ACC112 (cell line): ENCODE measurements at regions not wholly inside any gene's neighbourhood (a gene's known extent, or its start where the extent isn't known, plus 50 kb on each side); places are given as distances from the start of the nearest gene placed in this dataset.
"Not testable (repeated sequence)": the region's sequence is repeated elsewhere in the genome, so short reads cannot be mapped to it uniquely, and the experiment has no call there.

ENCODE experiments used
- H2AFZ ChIP-seq: fragments of 200-600 bp; sonication (generic); one replicate; pipeline ENCODE4 v1.6.0; 2017; ENCODE audit warnings: antibody characterized with exemption, low read length; ENCODE audit not compliant: unreplicated experiment
- H3K27ac ChIP-seq: fragments of 200-600 bp; sonication (generic); 2 replicates; pipeline ENCODE4 v1.5.1; 2014; ENCODE audit warnings: low read depth, mild to moderate bottlenecking, antibody characterized with exemption, low read length, moderate library complexity
- H3K27me3 ChIP-seq: fragments of 200-600 bp; sonication (generic); 2 replicates; pipeline ENCODE4 v1.6.1; 2014; ENCODE audit warnings: mild to moderate bottlenecking, antibody characterized with exemption, low read length, moderate library complexity, mixed read lengths; ENCODE audit not compliant: insufficient read depth
- H3K36me3 ChIP-seq: fragments of 200-600 bp; sonication (generic); 2 replicates; pipeline ENCODE4 v1.6.1; 2016; ENCODE audit warnings: mild to moderate bottlenecking, antibody characterized with exemption, low read length, moderate library complexity, mixed read lengths; ENCODE audit not compliant: insufficient read depth
- H3K4me1 ChIP-seq: fragments of 200-600 bp; sonication (generic); one replicate; pipeline ENCODE4 v1.6.1; 2016; ENCODE audit warnings: low read length, mixed read lengths; ENCODE audit not compliant: insufficient read depth, unreplicated experiment, control insufficient read depth
- H3K4me3 ChIP-seq: fragments of 200-600 bp; sonication (generic); 2 replicates; pipeline ENCODE4 v1.5.1; 2014; ENCODE audit warnings: mild to moderate bottlenecking, low read depth, low read length
- H3K79me2 ChIP-seq: fragments of 200-600 bp; sonication (generic); one replicate; pipeline ENCODE4 v1.6.0; 2016; ENCODE audit warnings: low read length; ENCODE audit not compliant: control insufficient read depth, unreplicated experiment, insufficient read depth

DNA sequence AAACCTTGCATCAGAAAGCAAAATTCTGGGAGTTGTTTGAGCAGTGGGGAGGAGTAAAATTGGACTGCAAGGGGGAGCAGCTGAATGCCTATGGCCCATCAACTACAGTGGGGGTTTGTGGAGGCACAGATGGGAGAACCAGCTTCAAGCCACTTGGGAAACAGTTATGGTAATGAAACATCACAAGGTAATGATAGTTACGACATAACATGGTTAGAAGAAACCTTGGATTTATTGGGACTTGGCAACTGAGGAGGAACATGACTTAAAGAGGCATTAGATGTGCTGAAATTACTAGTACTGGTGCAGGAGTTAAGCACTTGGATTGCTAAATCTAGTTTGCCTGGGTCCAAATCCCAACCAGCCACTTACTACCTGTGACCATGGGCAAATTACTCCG is 868.4 kb downstream of the KCNMA1 start:
- H3K79me2 ChIP-seq, result no peaks in the 10 kb centered on the region

DNA sequence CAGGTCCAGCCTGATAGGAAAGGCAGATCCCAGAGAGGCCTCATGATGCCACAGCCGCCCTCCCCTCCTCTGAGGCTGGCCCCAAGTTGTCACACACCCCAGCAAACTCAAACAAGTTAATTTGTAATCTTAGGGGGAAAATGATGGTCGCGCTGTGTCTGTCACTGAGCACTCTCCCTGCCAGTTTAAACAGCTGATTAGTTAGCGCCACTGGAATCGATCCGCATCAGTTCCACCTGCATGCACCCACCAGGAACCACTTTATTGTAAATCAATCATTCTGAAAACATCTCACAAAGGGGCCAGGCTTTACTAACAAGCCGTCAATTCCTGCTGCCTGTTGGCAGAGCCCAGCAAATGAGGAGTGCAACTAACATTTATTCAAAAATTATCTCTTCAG is 870.9 kb downstream of the KCNMA1 start:
- H3K27me3 ChIP-seq, result no peaks in the 10 kb centered on the region; the same call in 1 of the 2 replicates
- no peaks in the 10 kb centered on the region for H3K79me2 ChIP-seq
- no peaks in the 10 kb centered on the region for H3K36me3 ChIP-seq
- H3K4me1 ChIP-seq, result no peaks in the 10 kb centered on the region
- no peak overlapping the region for H3K4me3 ChIP-seq
- no peak overlapping the region for H3K27ac ChIP-seq
- H2AFZ ChIP-seq, result no peak overlapping the region

More for the DNA sequence above, 868.4 kb downstream of the KCNMA1 start:
- Histone ChIP-seq H3K4me1 (no peaks in the 10 kb centered on the region), H3K36me3 (no peaks in the 10 kb centered on the region), H3K27me3 (no peaks in the 10 kb centered on the region), H2AFZ (no peak overlapping the region), H3K27ac (no peak overlapping the region), H3K4me3 (no peak overlapping the region)

DNA sequence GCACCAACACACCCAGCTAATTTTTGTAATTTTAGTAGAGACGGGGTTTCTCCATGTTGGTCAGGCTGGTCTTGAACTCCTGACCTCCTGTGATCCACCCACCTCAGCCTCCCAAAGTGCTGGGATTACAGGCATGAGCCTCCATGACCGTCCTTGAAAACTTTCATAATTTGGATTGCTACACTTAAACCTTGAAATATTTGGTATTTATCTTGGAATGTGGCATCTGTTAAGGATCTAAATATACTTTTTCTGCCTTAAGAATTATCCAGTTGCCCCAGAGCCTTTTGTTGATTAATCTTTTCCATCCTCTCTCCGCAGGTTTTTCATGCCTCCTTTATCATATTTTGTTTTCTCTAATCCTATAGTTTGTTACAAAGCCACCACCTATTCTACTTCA is 872.7 kb downstream of the KCNMA1 start:
- not testable (repeated sequence) for H3K79me2 ChIP-seq, H2AFZ ChIP-seq, H3K27me3 ChIP-seq, H3K27ac ChIP-seq, H3K4me3 ChIP-seq, H3K4me1 ChIP-seq, H3K36me3 ChIP-seq

DNA sequence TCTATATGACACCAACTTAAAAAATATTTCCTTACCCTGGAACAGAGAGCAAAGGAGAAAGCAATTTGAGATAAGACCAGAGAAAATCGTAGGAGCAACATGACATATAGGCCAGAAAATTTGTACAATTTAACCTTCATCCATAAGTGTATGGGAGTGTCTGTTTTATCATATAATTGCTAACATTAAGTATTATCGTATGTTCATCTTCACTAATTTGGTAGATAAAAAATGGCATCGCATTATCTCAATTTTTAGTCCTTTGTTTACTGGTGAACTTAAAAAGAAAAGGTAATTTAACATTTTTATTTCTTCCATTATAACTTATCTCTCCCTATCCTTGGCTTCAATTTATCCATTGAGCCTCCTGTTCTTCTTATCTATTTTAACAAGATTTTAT is 873.4 kb downstream of the KCNMA1 start:
- Histone ChIP-seq H3K27me3 (no peaks in the 10 kb centered on the region; the same call in 1 of the 2 replicates), H3K79me2 (no peaks in the 10 kb centered on the region)

DNA sequence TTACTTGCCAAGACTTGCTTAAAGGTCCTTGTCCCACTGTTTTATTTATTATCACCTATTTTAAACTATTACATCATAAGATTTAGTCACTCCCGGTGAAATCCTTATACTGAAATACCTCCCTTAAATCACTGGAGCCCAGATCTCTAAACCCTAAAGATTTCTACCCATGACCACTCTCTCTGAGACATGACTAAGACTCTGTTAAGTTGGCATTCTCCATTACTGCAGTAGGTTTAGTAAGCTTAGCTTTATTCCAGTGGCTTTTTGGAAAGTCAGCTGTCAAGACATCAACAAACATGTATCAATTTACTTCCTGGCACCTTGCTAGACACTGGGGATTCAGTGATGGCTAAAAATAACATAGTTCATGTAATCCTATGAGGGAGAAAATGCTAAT is 874.2 kb downstream of the KCNMA1 start:
- H3K27me3 ChIP-seq, result no peaks in the 10 kb centered on the region; the same call in 1 of the 2 replicates
- H2AFZ ChIP-seq, result no peak overlapping the region
- H3K36me3 ChIP-seq, result no peaks in the 10 kb centered on the region
- no peaks in the 10 kb centered on the region for H3K79me2 ChIP-seq
- H3K27ac ChIP-seq, result no peak overlapping the region
- H3K4me1 ChIP-seq, result no peaks in the 10 kb centered on the region
- no peak overlapping the region for H3K4me3 ChIP-seq

More for the DNA sequence above, 873.4 kb downstream of the KCNMA1 start:
- no peak overlapping the region for H3K4me3 ChIP-seq
- no peaks in the 10 kb centered on the region for H3K36me3 ChIP-seq
- no peak overlapping the region for H2AFZ ChIP-seq
- no peak overlapping the region for H3K27ac ChIP-seq
- no peaks in the 10 kb centered on the region for H3K4me1 ChIP-seq

DNA sequence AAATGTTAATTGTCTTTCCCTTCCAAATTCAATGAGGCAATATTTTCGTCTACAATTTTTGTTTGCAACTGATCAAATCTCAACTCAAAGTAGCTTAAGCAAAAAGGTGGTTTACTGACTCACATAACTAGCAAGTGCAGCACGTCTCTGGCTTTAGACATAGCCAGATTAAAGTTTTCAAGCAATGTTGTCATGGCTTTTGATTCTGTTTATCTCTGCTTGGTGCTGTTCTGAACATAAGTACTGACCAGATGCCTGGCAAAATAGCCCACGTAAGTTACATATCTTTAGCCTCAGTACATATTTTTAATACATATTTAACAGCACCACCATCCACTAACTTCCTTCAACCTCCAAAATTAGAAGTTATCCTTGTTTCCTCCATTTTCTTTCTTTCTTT is 877.9 kb downstream of the KCNMA1 start:
- Histone ChIP-seq H3K4me1 (no peaks in the 10 kb centered on the region), H3K4me3 (no peak overlapping the region), H3K27me3 (no peaks in the 10 kb centered on the region; the same call in 1 of the 2 replicates), H3K36me3 (no peaks in the 10 kb centered on the region), H3K27ac (no peak overlapping the region), H2AFZ (no peak overlapping the region), H3K79me2 (no peaks in the 10 kb centered on the region)

DNA sequence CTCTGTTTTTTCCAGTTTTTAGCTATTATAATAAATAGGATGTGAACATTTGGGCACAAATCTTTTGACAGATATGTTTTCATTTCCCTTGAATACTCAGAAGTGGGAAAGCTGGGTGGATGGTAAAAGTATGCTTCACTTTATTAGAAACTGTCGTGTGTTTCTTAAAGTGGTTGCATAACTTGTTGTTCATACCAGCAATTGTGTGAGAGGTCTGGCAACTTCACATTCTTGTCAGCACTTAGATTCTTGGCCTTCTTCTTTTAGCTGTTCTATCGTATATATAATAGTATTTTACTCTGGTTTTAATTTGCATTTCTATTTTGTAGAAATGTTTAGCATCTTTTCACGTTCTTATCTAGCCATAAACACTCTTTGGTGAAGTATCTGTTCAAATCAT is 894.4 kb downstream of the KCNMA1 start:
- H3K27ac ChIP-seq, result no peak overlapping the region
- H3K27me3 ChIP-seq, result no peaks in the 10 kb centered on the region
- no peaks in the 10 kb centered on the region for H3K79me2 ChIP-seq
- H3K4me1 ChIP-seq, result no peaks in the 10 kb centered on the region
- H2AFZ ChIP-seq, result no peak overlapping the region
- H3K36me3 ChIP-seq, result no peaks in the 10 kb centered on the region
- H3K4me3 ChIP-seq, result no peak overlapping the region

DNA sequence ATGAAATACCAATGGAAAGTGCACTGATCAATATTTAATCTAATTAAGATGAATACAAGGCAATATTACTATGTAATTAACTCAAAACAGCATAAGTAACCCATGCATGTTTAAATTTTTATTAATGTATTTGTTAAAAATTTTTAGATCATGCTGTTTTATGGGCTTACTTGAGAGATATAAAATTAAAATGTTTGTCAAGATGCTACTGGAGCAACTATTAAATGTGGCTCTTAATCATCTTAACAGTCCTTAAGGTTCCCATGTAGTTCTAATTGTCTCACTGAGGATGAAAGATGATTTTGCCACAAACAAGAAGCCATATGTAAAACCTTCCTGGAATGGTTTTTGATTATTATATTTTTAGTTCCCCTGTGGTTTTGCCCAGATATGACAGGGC is 897.1 kb downstream of the KCNMA1 start:
- Histone ChIP-seq H2AFZ (no peak overlapping the region), H3K4me1 (no peaks in the 10 kb centered on the region)

DNA sequence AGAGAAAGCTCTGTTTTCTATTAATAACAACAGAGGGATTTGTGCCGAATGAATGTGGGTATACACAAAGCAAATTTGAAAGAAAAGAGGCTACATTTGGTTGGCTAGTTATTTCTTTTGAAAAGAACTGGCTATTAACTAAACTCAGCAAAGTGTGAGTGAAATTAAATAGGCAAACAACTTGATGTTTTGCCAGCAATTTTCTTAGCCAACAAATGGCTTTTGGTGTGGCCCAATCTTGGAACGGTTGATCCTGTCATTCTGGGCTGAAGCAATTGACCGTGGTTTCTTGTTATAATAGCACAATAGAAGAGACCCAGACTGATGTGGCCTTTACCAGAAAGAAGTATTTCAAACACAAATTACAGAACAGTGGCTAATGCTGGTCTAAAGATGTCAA is 898.6 kb downstream of the KCNMA1 start:
- no peak overlapping the region for H2AFZ ChIP-seq

More for the DNA sequence above, 897.1 kb downstream of the KCNMA1 start:
- Histone ChIP-seq H3K27ac (no peak overlapping the region), H3K79me2 (no peaks in the 10 kb centered on the region), H3K27me3 (no peaks in the 10 kb centered on the region), H3K36me3 (no peaks in the 10 kb centered on the region), H3K4me3 (no peak overlapping the region)

DNA sequence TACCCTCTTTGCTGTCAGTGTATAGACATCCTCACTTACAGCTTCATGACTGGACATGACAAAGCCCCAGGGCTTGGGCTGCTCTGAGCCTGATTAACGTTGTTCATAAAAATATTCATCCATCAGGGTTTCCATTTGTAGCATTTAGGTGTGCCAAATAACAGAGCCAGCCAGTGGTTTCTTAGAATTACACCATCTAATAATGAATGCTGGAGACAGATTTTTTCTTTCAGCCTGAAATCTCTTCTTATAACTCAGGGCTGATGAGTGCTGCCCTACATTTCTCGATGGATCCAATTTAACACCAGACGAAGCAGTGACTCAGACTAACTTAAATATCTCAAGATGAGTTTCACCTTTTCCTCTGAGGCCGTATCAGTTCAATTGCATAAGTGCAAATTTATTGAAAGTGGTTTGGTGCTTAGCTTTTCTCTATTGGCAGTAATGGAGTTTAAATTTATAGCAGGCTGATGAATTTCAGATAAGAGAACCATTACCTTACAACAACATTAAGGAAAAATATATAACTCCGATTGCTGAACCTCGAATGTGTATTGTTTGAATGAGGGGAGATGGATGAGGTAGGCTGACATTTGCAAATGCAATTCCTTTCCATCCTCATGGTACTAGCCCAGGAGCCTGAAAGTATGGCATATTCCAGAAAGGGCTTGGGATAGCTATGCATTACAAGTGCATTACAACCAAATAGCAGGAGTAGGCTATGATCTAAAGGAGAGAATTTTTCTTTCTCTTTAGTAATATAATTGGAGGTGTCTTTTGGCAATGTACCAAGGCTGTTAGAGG is 900.6 kb downstream of the KCNMA1 start:
- Histone ChIP-seq H3K36me3 (no peaks in the 10 kb centered on the region), H3K79me2 (no peaks in the 10 kb centered on the region), H3K27me3 (no peaks in the 10 kb centered on the region), H2AFZ (no peak overlapping the region), H3K4me1 (no peaks in the 10 kb centered on the region), H3K27ac (no peak overlapping the region), H3K4me3 (no peak overlapping the region)

More for the DNA sequence above, 898.6 kb downstream of the KCNMA1 start:
- H3K36me3 ChIP-seq, result no peaks in the 10 kb centered on the region
- H3K4me1 ChIP-seq, result no peaks in the 10 kb centered on the region
- no peaks in the 10 kb centered on the region for H3K27me3 ChIP-seq
- H3K27ac ChIP-seq, result no peak overlapping the region
- H3K79me2 ChIP-seq, result no peaks in the 10 kb centered on the region
- H3K4me3 ChIP-seq, result no peak overlapping the region

DNA sequence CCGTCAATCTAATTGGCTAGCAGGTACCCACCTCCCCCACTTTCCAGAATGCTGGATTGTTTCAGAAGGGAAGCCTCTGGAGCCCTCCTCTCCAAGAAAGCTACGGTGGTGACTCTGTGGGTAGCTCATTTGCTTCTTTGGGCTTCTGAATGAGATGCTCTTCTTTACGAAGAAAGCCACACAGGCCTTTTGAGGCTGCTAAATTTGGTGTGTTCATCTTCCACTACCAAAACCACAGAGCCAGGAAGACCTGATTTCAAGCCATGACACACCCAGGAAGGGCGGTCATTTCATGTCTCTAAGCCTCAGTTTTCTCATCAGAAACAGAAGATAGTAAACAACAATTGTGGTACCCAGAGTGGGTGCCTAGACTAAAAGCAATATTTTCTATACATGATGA is 901.2 kb downstream of the KCNMA1 start:
- Histone ChIP-seq H3K27ac (no peak overlapping the region), H3K4me3 (no peak overlapping the region), H3K36me3 (no peaks in the 10 kb centered on the region), H3K79me2 (no peaks in the 10 kb centered on the region), H3K27me3 (0 out of 2 replicates have a peak, but pooled peaks cover 2% of the 10 kb centered on the region), H3K4me1 (no peaks in the 10 kb centered on the region), H2AFZ (no peak overlapping the region)
